CD4-positive, alpha-beta T cell treated with Interleukin-12 subunit alpha and Interleukin-12 subunit beta, for 1 hour (primary cell): ENCODE measurements at regions not wholly inside any gene's neighbourhood (a gene's known extent, or its start where the extent isn't known, plus 50 kb on each side); places are given as distances from the start of the nearest gene placed in this dataset.
"Not testable (repeated sequence)": the region's sequence is repeated elsewhere in the genome, so short reads cannot be mapped to it uniquely, and the experiment has no call there.

Experiments used
- DNase-seq: peaks from one replicate; pipeline ENCODE4 v3.0.0-alpha.2; 2020

DNA sequence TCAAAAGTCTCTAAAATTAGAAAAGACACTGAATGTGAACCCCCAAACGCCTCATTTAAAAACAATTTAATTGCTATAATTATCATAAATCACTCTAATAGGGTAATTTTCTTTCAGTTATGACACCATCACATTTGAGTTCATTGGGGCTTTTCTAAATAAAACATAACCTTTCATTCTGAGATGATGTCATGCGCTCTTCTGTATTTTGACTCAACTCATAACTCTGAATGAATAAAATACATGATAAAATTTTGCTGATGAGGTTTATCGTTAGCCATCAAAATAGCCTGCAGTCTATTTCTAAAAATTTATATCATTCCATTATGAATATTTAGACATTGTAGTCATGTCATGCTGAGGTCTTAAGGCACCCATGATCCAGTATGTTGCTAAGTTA lies 1099.7 kb downstream of the SUCLG1 start:
- no peak for DNase-seq

DNA sequence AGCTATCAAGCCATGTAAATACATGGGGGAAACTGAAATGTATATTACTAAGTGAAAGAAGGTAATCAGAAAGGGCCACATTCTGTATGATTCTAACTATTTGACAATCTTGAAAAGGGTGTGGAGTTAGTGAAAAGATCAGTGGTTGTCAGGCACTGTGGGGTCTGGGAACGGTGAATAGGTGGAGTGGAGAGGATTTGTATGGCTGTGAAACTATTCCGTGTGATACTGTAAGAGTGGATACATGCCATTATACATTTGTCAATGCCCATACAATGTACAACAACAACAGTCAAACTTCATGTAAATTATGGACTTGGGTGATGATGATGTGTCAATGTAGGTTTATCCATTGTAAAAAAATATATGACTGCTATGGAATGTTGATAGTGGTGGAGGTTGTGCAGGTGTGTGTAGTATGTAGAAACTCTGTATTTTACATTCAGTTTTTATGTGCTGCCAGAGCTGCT lies 1116.2 kb downstream of the SUCLG1 start:
- no peak for DNase-seq

DNA sequence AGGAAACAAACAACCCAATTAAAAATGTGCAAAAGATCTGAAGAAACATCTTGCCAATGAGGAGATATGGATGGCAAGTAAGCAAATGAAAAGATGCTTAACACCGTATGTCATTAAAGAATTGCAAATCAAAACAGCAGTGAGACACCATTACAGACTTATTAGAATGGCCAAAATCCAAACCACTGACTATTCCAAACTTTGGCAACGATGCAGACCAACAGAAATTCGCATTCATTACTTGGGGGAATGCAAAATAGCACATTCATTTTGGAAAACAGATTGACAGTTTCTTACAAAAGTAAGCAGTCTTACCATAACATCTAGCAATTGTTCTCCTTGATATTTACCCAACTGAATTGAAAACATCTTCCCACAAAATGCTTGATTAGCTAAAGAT lies 1118.7 kb downstream of the SUCLG1 start:
- no peak for DNase-seq

DNA sequence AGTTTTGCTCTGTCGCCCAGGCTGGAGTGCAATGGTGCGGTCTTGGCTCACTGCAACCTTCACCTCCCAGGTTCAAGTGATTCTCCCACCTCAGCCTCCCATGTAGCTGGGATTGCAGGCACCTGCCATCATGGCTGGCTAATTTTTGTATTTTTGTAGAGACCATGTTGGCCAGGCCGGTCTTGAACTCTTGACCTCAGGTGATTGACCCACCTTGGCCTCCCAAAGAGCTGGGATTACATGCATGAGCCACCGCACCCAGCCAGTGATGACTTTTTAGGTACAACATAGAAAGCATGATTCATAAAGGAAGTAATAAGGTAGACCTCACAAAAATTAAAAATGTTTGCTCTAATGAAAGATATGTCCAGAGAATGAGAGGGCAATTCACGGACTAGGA lies 1119.1 kb downstream of the SUCLG1 start:
- DNase-seq = not testable (repeated sequence)

DNA sequence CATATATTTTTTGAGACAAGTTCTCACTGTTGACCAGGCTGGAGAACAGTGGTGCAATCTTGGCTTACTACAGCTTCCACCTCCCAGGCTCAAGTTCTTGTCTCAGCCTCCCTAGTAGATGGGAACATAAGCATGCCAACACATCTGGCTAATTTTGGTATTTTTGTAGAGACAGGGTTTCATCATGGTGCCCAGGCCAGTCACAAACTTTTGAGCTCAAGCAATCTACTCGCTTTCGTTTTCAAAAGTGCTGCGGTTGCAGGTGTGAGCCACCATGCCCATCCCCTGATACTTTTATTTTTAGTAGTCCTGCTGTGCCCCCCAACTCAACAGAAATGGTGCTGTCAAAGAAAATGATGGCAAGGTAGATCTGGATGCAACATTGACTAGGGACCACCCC lies 1127.3 kb downstream of the SUCLG1 start:
- no peak for DNase-seq

DNA sequence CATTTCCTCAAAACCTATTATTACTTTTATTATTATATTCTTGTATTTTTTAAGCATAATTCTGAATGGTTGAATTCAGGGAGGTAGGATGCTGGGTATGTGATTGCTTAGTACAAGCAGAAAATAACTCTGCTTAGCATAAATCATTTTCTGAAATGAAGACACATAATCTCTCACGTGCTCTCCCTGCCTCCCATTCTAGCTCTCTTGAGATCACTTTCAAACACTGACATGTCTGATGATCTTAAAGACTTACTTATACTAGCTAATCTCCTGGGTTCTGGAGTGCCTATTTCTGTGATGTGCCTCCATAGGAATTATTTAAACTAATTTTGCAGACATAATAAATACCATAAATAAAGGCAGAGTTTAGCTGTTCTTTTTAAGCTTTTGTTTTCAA lies 1136.0 kb downstream of the SUCLG1 start:
- no peak for DNase-seq

DNA sequence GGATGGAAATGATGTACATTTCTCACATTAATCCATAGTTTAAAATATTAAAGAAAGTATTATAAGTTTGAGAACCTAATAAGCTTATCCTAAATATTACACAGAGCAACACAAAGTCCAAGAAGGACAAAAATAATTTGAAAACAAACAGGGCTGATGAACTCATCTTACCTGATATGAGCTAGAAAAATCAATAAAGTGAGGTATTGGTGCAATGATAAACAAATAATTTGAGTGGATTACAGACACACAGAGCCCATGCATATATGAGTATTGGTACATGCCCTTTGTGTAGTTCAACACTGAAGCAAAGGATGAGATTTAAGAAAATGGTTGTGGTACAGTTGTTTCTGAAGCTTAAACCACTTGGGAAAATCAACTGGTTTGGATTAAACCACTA lies 1139.0 kb downstream of the SUCLG1 start:
- DNase-seq = no peak

DNA sequence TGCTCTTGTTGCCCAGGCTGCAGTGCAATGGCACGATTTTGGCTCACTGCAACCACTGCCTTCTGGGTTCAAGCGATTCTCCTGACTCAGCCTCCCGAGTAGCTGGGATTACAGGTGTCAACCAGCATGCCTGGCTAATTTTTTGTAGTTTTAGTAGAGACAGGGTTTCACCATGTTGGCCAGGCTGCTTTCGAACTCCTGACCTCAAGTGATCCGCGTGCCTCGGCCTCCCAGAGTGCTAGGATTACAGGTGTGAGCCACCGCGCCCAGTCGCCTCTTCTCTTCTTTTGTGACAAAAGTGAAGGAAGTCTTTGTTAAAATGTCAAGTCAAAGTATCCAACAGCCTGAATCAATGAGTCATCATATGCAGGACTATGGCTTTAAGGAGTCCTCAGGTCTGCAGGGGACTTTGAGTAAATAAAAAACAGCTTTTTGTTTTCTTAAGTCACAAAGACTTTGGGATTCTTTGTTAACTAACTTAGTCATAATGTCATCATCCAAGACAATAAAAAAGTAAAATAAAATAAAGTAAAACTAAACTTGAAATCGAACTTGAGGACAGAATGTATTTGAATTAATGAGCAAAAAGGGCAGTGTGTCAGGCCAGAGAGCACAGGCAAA lies 1153.2 kb downstream of the SUCLG1 start:
- DNase-seq = no peak

DNA sequence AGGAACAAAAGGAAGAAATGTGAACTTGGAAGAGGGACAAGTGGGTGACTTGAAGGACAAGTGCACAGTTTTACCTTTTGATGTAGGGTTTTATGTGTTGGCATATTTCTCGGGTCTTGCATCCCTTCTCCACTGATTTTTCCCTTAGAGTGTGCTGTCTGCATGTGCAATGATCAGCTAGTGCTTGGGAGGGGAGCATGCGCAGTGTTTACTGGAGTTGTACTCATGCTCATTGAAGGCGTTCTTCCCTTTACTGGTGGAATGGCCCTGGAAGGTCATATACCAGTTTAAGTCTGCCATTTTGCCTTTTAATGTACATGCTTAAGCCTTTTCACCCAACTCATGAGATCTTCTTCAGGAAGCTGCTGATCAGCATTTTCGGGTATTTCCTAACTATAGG lies 1168.0 kb downstream of the SUCLG1 start:
- DNase-seq = no peak

DNA sequence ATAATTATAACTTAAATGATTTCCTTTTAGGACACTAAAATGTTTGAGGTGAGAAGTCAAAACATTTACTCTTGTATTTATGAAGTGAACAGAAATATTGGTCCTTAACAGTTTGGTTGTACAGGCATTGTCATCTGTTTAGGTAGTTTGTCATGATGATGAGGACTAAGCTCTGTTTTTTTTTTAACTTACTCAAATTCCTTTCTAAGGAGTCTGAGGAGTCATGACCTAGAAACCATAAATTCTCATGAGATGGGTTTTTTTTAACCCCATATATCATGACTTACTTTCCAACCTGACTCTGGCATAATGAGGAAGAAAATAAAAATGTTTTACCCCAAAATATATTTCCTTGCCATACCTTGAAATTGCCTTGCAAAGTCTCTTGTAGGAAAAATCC lies 1176.2 kb downstream of the SUCLG1 start:
- DNase-seq = no peak

DNA sequence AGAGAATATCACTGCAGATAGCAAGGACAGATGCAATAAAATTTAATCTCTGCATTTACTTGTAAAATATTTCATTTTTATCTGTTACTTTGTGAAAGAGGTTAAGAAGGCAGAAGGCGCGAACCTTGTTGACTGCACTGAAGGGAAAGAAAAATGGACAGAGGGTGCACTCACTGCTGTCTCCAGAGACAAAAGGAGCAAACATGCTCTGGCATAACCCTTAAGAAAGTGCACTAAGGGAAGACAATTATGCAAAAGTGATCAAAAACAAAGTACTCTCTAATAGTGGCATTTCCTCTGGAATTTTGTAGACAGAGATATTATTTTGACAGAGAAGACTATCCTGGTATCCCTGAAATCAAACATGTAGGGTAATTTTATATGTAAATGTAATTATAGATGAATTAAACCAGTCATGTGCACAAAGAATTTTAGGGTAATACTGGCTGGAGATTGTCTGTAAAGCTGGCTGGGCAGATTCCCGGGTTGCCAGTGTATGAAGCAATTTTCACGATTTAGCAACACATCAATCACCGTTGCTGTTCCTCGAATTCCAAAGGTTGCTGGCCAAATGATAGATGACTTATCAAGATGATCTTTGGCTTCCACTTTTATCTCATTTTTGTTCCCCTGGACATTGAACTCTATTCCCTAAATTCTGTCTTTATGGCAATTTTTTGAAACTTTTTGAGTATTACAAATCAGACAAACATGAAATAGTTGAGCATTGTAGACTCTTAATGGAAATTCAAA lies 1176.9 kb downstream of the SUCLG1 start:
- no peak for DNase-seq

DNA sequence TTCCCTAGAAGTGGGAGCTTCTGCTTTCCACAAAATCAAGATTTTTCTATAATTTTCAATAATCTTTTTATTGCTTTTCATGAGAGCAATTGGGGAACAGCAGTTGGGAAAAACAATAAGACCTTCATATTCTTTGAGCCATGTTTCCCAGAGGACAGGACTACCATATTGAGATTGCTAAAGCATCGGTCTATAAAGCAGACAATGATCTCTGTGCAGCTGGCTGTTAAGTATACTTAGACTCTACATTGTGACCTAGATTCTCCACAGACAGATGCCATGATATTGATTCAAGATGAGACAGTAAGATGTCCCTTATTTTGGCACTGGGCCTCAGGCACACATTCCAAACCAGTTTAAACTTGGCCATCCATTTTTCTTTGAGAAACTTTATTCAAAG lies 1178.7 kb downstream of the SUCLG1 start:
- no peak for DNase-seq

DNA sequence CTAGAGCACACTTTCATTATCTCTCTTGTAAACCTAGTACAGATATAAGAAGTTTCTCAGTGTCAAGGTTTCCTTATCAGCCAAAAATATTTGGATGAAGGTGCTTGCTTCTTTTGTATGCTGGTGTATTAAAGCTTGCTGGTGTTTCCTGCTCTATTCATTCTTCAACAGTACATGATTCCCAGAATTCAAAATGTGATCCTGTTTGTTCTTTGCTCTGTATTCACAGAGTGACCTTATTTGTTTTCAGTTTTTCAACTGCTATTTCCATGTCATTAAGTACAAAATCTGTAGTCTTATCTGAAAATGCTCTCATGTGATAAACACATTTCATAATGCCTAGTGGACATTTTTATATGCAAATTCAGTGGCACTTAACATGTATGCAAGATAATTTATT lies 1185.8 kb downstream of the SUCLG1 start:
- no peak for DNase-seq

DNA sequence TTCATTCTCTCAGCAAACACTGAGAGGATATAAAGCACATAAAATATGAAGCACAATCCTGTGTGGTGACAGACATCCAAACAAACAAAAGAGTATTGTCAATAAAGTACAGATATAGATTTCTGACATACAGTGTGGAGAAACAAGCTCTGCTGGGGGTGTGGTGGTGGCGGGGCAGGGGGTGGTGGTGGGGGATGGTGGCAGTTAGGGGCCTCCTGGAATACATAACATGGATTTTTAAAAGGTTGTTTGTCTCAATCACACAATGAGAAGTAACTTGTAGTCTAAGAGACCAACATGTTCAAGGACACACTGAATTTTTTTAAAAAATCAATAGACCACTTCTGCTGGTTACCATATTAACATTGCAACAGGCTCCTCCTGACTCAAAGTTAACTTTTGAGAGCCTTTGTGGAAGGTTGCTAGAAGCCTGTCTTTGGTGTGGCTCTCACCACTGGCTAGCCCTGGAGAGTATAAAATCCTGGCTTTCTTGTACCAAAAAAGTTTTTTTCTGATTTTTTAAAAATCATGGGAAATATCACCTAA lies 1197.4 kb downstream of the SUCLG1 start:
- DNase-seq = no peak

DNA sequence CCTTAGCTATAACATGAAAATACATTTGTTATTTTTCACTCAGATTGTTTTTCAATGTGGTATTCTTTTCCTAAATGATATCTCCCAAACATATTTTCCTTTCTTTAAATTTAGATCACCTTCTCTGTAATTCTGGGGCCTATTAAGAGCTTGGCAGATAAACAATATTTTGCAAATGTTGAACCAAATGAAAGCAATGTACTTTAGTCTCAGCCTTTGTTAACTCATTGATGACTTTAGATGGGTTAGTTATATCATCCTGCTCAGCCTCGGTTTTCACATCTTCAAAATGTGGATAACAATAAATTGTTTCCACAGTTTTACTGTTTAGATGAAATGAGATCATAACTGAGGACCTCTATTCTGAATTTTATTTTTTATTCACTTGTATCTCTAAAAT lies 1205.2 kb downstream of the SUCLG1 start:
- no peak for DNase-seq

DNA sequence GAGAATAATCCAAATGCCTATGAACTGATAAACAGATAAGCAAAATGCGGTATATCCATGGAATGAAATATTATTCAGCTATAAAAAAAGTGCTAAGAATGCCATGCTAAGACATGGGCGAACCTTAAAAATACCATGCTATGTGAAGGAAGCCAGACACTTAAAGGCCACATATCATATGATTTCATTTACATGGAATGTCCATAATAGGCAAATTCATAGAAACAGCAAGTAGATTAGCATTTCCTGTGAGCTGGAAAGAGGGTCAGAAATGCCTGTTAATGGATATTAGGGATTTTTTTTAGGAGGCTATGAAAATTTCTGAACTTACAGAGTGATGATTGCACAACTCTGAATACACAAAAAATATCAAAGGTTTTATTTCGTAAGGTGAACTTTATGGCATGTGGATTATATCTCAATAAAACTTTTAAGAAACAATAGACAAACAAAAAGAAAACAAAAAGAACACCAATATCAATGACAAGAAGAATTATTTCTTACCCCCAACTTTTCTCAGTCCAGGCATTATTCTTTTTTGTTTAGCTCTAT lies 1207.7 kb downstream of the SUCLG1 start:
- no peak for DNase-seq

DNA sequence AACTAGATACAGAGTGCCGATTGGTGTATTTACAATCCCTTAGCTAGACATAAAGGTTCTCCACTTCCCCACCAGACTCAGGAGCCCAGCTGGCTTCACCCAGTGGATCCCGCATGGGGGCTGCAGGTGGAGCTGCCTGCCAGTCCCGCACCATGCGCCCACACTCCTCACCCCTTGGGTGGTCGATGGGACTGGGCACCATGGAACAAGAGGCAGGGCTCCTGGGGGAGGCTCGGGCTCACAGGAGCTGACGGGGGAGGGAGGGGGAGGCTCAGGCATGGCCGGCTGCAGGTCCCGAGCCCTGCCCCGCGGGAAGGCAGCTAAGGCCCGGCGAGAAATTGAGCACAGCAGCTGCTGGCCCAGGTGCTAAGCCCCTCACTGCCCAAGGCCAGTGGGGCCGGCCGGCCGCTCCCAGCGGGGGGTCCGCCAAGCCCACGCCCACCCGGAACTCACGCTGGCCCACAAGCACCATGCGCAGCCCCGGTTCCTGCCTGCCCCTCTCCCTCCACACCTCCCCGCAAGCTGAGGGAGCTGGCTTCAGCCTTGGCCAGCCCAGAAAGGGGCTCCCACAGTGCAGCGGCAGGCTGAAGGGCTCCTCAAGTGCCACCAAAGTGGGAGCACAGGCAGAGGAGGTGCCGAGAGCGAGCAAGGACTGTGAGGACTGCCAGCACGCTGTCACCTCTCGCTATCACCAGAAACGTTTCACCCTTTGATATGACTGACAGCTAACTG lies 1213.1 kb downstream of the SUCLG1 start:
- not testable (repeated sequence) for DNase-seq

DNA sequence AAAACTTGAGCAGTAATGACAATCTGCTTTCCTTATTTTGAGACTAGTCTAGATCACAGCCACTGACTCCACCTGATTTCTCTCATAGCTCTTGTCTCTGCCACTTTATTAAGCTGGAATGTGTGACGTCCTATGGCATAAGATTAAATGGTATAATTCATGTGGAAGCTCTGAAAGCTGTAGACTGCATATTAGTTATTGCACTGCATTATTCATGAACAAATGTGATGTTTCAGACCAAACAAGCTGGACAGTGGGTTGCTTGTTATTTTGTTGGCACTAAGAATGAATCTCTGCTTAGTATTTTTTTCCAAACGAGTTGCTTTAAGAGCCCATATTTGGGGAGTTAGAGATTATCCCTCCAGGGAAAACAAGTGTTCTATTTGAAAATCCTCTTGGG lies 1218.5 kb downstream of the SUCLG1 start:
- no peak for DNase-seq

DNA sequence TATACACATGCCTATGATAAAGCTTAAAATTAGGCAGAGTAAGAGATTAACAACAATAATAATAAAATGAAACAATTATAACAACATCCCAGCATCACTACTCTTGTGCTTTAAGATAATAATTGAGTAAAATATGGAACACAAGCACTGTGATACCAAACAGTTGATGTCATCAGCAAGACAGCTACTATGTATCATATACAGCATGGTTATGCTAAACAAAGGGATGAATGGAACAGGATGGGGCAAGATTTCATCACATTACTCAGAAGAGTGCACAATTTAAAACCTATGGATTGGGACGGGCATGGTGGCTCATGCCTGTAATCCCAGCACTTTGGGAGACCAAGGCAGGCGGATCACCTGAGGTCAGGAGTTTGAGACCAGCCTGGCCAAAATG lies 1221.0 kb downstream of the SUCLG1 start:
- no peak for DNase-seq

DNA sequence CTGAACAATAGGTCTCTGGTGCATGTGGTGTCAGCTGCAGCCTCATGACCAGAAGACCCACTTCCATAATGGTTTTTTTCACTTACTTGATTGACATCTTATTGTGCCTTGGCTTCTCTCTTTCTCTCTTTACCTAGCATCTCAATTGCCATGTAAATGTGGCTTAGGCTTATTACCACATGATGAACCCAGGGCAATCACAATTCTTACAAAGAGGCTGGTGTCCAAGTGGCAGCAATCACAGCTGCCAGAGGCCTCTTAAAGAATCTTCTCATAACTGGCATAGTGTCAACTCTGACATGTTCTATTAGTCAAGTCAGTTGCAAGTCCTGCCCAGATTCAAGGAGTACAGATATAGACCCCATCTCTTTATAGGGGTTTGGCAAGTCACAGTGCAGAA lies 1224.8 kb downstream of the SUCLG1 start:
- no peak for DNase-seq

DNA sequence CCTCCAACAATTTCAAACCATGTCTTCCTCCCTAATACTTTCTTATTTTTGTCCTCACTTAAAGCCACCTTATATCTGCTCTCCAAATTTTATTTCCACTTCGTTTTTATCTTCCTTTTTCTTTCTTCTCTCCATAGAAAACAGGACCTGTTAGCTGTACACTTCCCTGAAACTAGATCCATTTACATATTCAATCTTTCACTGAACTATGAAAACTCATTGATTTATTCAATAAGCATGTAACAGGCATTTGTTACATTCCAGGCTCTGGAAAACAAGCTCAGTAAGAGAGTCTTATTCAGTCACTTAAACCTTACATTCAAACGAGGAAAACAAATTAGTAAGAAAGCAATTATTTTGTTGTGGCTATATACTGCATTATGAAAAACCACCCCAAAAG lies 1225.3 kb downstream of the SUCLG1 start:
- no peak for DNase-seq

DNA sequence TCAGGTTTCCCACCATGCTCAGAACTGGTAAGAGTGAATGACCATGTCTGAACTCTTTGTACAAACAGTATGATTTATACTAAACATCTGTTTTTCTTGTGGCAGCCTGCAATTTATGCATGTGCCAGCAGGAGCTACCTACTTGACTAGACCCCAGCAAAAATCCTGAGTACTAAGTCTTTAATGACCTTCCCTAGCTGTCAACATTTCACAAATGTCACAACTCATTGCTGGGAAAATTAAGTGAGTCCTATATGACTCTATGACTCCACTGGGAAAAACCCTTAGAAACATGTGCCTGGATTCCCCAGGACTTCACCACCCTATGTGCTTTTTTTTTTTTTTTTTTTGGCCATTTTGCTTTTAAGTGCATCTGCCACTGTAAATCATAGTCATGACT lies 1225.8 kb downstream of the SUCLG1 start:
- DNase-seq = no peak

DNA sequence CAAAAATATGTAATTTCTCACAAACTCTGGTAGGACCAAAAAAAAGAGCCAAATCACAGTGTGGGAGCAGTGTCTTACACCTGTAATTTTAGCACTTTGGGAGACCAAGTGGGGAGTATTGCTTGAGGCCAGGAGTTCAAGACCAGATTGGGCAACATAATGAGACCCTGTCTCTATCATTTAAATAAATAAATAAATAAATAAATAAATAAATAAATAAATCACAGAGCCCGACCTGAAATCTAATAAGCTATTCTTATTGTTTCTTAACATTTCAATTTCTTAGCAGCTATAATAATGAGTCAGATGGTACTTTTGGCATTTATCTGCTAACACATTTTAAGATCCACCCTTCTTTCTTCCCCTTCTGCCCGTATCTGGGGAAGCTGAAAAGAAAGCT lies 1229.6 kb downstream of the SUCLG1 start:
- DNase-seq = no peak
